ENCODE measurements at regions not wholly inside any gene's neighbourhood (a gene's known extent, or its start where the extent isn't known, plus 50 kb on each side); places are given as distances from the start of the nearest gene placed in this dataset.
A peak's percentile ranks its signal among the peaks of the same experiment; 100 is the strongest.
"Not testable (repeated sequence)": the region's sequence is repeated elsewhere in the genome, so short reads cannot be mapped to it uniquely, and the experiment has no call there.

GRCh38 chr10:31677195-31678138 is 251.2 kb downstream of the ARHGAP12 start:
- no peak for DNase-seq (ENCODE audit: low spot score, unreplicated experiment)
- peaks cover 8% of the 10 kb centered on the region for H3K9me3 Mint-ChIP-seq (ENCODE audit: low read depth)
- TF ChIP-seq CTCF (IDR thresholded peaks at IDR 0.05; ENCODE audit: unreplicated experiment), result no peak
- no peak overlapping the region for H3K4me3 Mint-ChIP-seq (ENCODE audit: low read depth)
- peaks cover 6% of the 10 kb centered on the region for H3K4me1 Mint-ChIP-seq (ENCODE audit: low read depth)
- H3K27ac Mint-ChIP-seq, result peak overlapping the region; percentile 92
- H3K36me3 Mint-ChIP-seq (ENCODE audit: insufficient read depth), result no peaks in the 10 kb centered on the region
- no peaks in the 10 kb centered on the region for H3K27me3 Mint-ChIP-seq

GRCh38 chr10:31675726-31676125 is 252.9 kb downstream of the ARHGAP12 start:
- Mint-ChIP-seq H3K27ac (no peak overlapping the region), H3K4me3 (ENCODE audit: low read depth) (no peak overlapping the region), H3K27me3 (no peaks in the 10 kb centered on the region), H3K36me3 (ENCODE audit: insufficient read depth) (no peaks in the 10 kb centered on the region), H3K9me3 (ENCODE audit: low read depth) (no peaks in the 10 kb centered on the region), H3K4me1 (ENCODE audit: low read depth) (peaks cover 6% of the 10 kb centered on the region)
- no peak for DNase-seq (ENCODE audit: low spot score, unreplicated experiment)
- no peak for TF ChIP-seq CTCF (IDR thresholded peaks at IDR 0.05; ENCODE audit: unreplicated experiment)

- peaks cover 11% of the 10 kb centered on the region for H3K4me1 Mint-ChIP-seq (ENCODE audit: low read depth)
- H3K4me3 Mint-ChIP-seq (ENCODE audit: low read depth), result no peak overlapping the region
- no peak overlapping the region for H3K27ac Mint-ChIP-seq
- TF ChIP-seq CTCF (IDR thresholded peaks at IDR 0.05; ENCODE audit: unreplicated experiment), result no peak
- H3K36me3 Mint-ChIP-seq (ENCODE audit: insufficient read depth), result no peaks in the 10 kb centered on the region
- no peaks in the 10 kb centered on the region for H3K9me3 Mint-ChIP-seq (ENCODE audit: low read depth)
- DNase-seq (ENCODE audit: low spot score, unreplicated experiment), result no peak
- H3K27me3 Mint-ChIP-seq, result peaks cover 3% of the 10 kb centered on the region
Measured at GRCh38 chr10:31669357-31669756, 259.3 kb downstream of the ARHGAP12 start.

- Mint-ChIP-seq H3K4me1 (ENCODE audit: low read depth) (peaks cover 11% of the 10 kb centered on the region), H3K36me3 (ENCODE audit: insufficient read depth) (no peaks in the 10 kb centered on the region), H3K27ac (no peak overlapping the region), H3K4me3 (ENCODE audit: low read depth) (no peak overlapping the region), H3K27me3 (peaks cover 3% of the 10 kb centered on the region), H3K9me3 (ENCODE audit: low read depth) (no peaks in the 10 kb centered on the region)
- no peak for TF ChIP-seq CTCF (IDR thresholded peaks at IDR 0.05; ENCODE audit: unreplicated experiment)
- DNase-seq (ENCODE audit: low spot score, unreplicated experiment), result no peak
Measured at GRCh38 chr10:31668326-31668725, 260.3 kb downstream of the ARHGAP12 start.

GRCh38 chr10:31665764-31666279 is 262.8 kb downstream of the ARHGAP12 start:
- not testable (repeated sequence) for H3K36me3 Mint-ChIP-seq (ENCODE audit: insufficient read depth); H3K9me3 Mint-ChIP-seq (ENCODE audit: low read depth); H3K4me3 Mint-ChIP-seq (ENCODE audit: low read depth); H3K27me3 Mint-ChIP-seq; DNase-seq (ENCODE audit: low spot score, unreplicated experiment); H3K27ac Mint-ChIP-seq
- peaks cover 11% of the 10 kb centered on the region for H3K4me1 Mint-ChIP-seq (ENCODE audit: low read depth)

All from progenitor cell of endocrine pancreas (in vitro differentiated cells).